Astrocyte of the spinal cord (primary cell): ENCODE measurements at regions not wholly inside any gene's neighbourhood (a gene's known extent, or its start where the extent isn't known, plus 50 kb on each side); places are given as distances from the start of the nearest gene placed in this dataset.
"Not testable (repeated sequence)": the region's sequence is repeated elsewhere in the genome, so short reads cannot be mapped to it uniquely, and the experiment has no call there.

Source experiments
- DNase-seq: peaks from one replicate; pipeline ENCODE4 v3.0.0; 2011; ENCODE audit warnings: low read depth, low spot score
- H3K4me3 ChIP-seq: 2 replicates; pipeline ENCODE4 v1.5.1; 2011; ENCODE audit warnings: low read depth, mild to moderate bottlenecking, low read length, moderate library complexity
- CTCF ChIP-seq: IDR thresholded peaks from 2 replicates; pipeline ENCODE4 v1.5.1; 2012; ENCODE audit warnings: low read depth, mild to moderate bottlenecking, low read length, inconsistent platforms
- in situ Hi-C: cut with HindIII; loops from 2 replicates; pipeline ENCODE4 v1.10.0; 2017; ENCODE audit warnings: low sequenced_read_pairs

GRCh38 chr3:94799420-94800060, 736.7 kb downstream of the NSUN3 start:
- H3K4me3 ChIP-seq: no peak overlapping the region
- DNase-seq: no peak
- in situ Hi-C loops: no loop called here
- no peak for TF ChIP-seq CTCF

GRCh38 chr3:94811836-94812235, 749.0 kb downstream of the NSUN3 start:
- DNase-seq: no peak
- in situ Hi-C loops: no loop called here
- no peak for TF ChIP-seq CTCF
- no peak overlapping the region for H3K4me3 ChIP-seq

GRCh38 chr3:94821241-94821640, 758.4 kb downstream of the NSUN3 start:
- TF ChIP-seq CTCF: no peak
- in situ Hi-C loops: no loop called here
- no peak for DNase-seq
- no peak overlapping the region for H3K4me3 ChIP-seq

GRCh38 chr3:94822298-94822697, 759.4 kb downstream of the NSUN3 start:
- DNase-seq: no peak
- no peak for TF ChIP-seq CTCF
- in situ Hi-C loops: no loop called here
- H3K4me3 ChIP-seq: no peak overlapping the region

GRCh38 chr3:94846251-94846650, 783.4 kb downstream of the NSUN3 start:
- H3K4me3 ChIP-seq, in situ Hi-C loops, DNase-seq: not testable (repeated sequence)

- H3K4me3 ChIP-seq: no peak overlapping the region
- peak; percentile 9 for DNase-seq
- in situ Hi-C loops: no loop called here
- TF ChIP-seq CTCF: peak; percentile 64
Observed at GRCh38 chr3:94862703-94863102, 799.8 kb downstream of the NSUN3 start.

GRCh38 chr3:94869059-94869547, 806.2 kb downstream of the NSUN3 start:
- TF ChIP-seq CTCF: no peak
- in situ Hi-C loops: no loop called here
- DNase-seq: no peak
- H3K4me3 ChIP-seq: no peak overlapping the region
